SU-DHL-6 (cell line): ENCODE measurements at regions not wholly inside any gene's neighbourhood (a gene's known extent, or its start where the extent isn't known, plus 50 kb on each side); places are given as distances from the start of the nearest gene placed in this dataset.

Experiments
- CTCF ChIP-seq: fragments of 200-600 bp; sonication (generic); IDR thresholded peaks from one replicate; pipeline ENCODE4 v1.5.1; 2017; ENCODE audit warnings: antibody characterized with exemption, mild to moderate bottlenecking, low read length, moderate library complexity; ENCODE audit not compliant: insufficient read depth, poor library complexity, severe bottlenecking
- EZH2phosphoT487 ChIP-seq: fragments of 200-600 bp; sonication (generic), shearing (Covaris generic); conservative IDR thresholded peaks from 2 replicates; pipeline ENCODE4 v1.6.1; 2018; ENCODE audit warnings: mild to moderate bottlenecking, antibody characterized with exemption, low read length, moderate library complexity, mixed read lengths

DNA sequence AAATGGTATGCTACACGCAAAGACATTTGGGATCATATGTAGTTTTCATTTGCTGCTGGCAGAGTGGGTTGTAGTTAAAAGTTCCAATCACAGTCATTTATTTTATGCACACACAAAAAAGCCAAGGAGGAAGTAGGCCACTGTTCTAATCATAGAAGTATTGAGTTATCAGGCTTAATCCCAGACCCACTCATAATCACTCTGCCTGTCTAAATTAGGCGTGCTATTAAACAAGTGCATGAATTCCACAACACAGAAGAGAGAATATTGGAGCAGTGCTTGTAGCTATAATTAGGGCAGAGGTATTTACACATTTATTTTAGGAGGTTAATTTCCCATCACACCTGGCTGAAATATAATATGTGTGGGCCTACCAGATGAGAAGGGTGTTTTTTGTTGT, 65.7 kb upstream of the FIGN start:
- TF ChIP-seq CTCF = no peak
- no peak for TF ChIP-seq EZH2phosphoT487
